GM12873 (cell line): ENCODE measurements at regions not wholly inside any gene's neighbourhood (a gene's known extent, or its start where the extent isn't known, plus 50 kb on each side); places are given as distances from the start of the nearest gene placed in this dataset.

Experiments used
- TF ChIP-seq, protein P1 (sequence below): IDR thresholded peaks from 2 replicates; pipeline ENCODE4 v1.5.1; 2012; ENCODE audit warnings: low read depth, mild to moderate bottlenecking, moderate library complexity, low read length, control low read depth; ENCODE audit not compliant: insufficient read depth; ENCODE audit errors: missing control alignments

DNA sequence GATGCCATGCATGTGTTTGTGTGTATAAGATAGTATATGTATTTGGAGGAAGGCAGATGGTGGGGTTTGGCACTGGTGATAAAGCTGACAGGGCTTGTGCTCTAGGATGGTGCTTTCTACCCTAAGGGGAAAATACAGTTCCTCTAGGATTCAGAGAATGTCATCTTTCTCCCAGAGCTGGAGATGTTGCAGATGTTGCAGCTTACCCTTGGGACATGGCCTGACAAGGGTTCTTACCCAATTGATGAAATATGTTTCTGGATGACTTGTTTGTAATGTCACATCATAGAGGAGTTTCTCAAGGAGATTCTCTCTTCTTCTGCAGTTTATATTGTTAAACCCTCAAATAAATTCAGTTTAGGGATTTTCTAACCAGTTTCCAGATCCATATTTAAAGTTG lies 52.5 kb upstream of the PITX2 start:
- TF ChIP-seq, protein P1, sequence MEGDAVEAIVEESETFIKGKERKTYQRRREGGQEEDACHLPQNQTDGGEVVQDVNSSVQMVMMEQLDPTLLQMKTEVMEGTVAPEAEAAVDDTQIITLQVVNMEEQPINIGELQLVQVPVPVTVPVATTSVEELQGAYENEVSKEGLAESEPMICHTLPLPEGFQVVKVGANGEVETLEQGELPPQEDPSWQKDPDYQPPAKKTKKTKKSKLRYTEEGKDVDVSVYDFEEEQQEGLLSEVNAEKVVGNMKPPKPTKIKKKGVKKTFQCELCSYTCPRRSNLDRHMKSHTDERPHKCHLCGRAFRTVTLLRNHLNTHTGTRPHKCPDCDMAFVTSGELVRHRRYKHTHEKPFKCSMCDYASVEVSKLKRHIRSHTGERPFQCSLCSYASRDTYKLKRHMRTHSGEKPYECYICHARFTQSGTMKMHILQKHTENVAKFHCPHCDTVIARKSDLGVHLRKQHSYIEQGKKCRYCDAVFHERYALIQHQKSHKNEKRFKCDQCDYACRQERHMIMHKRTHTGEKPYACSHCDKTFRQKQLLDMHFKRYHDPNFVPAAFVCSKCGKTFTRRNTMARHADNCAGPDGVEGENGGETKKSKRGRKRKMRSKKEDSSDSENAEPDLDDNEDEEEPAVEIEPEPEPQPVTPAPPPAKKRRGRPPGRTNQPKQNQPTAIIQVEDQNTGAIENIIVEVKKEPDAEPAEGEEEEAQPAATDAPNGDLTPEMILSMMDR: no peak

DNA sequence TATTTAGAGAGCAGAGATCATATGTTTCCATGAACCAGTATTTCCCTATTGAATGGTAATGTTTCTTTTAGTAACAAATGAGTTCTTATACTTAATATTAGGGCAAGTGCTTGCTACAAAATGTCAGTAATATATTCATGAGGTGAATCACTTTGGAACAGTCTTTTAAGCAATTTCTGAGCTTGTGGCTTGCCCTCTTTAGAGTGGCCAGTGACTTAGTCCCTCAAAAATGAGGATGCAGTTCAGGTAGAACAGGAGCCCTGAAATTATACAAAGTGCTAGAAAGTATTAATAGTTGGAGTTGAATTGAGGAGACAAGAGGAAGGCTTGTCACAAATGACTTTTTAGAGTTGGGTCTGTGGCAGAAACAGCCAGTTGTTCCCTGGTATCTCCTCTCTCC lies 53.4 kb upstream of the PITX2 start:
- TF ChIP-seq, protein P1: no peak

DNA sequence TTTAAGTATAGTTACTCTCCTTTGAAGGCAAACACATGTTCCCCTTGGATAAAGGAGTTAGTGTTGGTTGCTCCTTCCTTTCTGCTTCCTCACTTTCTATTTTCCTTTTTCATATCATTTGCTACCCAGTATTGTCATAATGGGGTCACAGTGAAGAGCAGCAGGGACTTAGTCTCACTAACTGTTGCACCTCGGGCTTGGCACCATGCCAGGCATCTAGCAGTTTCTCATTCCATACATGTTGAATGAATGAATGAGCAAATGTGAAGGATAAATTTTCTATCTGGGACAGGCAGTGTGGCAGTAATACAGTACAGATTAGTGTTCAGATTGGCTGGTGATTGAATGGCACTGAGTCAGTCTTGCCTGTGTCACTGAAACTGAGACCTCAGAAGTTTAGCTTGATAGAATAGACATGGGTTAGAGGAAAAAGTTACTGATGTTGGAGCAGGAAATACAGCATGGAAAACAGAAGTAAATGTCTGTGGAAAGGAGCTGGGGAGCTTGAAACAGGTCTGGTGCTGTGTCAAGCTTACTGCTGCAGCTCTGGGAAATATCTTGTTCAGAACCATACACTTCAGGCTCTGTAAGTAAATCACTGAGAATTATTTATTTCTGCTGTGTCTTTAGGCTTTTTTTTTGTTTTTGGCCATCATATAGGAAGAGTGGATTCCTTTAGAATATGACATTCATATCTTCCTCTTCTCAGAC lies 55.8 kb upstream of the PITX2 start:
- TF ChIP-seq, protein P1: no peak

DNA sequence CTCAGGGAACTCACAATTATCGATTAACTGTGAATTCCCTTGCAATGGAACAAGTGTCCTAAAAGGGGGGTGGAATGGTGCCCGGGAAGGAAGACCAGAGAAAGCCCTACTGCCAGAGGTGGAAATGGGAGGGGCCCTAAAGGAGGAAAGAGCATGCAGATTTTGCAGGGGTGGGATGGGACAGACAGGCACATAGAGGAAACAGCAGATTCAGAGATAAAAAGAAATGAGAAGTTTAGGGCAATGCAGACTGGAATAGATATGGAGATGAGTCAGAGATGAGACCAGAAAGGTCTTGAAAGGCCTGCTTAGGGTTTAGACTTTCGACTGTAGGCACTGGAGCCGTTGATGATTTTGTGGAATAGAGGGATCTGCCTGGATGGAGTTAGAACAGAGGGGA lies 57.4 kb upstream of the PITX2 start:
- TF ChIP-seq, protein P1: no peak

DNA sequence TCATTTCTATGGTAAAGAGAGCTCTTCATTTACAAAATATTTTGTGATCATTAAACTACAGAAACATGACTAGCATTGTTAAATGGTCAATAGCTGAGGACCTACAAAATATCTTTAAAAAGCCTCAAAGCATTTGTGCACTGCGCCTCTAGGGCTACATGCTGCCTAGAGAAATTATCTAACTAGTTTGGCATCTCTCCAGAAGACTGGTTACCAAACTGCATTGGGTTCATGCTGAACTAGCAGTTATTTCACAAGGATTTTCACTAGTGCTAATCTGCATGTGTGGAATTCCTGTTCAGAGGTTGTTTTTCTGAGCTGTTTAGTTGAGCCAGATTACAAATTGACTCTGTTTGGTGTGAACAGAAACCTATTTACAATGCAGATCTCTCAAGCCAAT lies 58.5 kb upstream of the PITX2 start:
- TF ChIP-seq, protein P1: no peak

DNA sequence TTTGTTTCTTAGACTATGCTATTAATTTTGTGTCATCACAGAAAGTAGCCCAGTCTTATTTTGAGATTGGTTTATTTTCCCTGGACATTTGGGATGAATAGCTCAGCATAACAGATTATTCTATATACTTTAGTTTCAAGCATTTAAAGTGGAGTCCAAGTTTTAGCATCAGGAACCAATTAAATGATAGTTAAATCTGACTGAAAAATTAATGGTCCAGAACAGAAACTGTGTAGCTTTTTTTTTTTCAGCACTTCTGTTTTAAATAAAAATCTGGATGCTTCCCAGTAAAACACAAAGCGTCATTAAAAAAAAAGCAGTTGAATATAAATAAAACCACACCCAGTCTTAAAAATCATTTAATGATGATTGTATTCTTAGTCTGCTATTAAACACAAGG lies 59.4 kb upstream of the PITX2 start:
- TF ChIP-seq, protein P1: no peak

DNA sequence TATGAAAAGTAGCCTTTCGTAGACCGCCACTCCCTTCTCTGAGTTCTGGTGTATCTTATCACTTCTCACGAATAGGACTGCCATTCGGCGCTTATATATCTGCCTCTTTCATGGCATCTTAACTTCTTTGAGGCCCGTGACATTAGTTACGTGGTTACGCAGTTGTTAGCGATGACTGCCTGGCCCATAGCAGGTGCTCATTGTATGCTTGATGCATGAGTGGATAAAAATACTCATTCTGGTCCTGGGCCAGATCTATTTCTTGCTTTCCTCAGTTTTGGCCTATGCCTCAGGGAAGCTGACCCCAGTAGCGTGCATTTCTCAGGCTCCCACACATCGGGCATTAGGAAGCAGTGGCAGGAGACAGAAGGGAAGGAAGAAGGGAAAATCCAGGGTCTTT lies 60.7 kb upstream of the PITX2 start:
- TF ChIP-seq, protein P1: no peak
